ENCODE measurements at regions not wholly inside any gene's neighbourhood (a gene's known extent, or its start where the extent isn't known, plus 50 kb on each side); places are given as distances from the start of the nearest gene placed in this dataset.

- no peak for TF ChIP-seq EP300 (IDR thresholded peaks at IDR 0.05)
- TF ChIP-seq CTCF (IDR thresholded peaks at IDR 0.05), result no peak
- TF ChIP-seq POLR2AphosphoS5 (IDR thresholded peaks at IDR 0.05), result no peak
- no peak for TF ChIP-seq POLR2A (IDR thresholded peaks at IDR 0.05)
- intact Hi-C loops (cut with DNase I), result no loop called here
- Histone ChIP-seq H3K27ac (no peak overlapping the region), H3K4me1 (peaks cover 0 to 10% (median 6%) of the 10 kb centered on the region in 4 donors), H3K36me3 (no peaks in the 10 kb centered on the region), H3K9me3 (no peaks in the 10 kb centered on the region), H3K4me3 (no peak overlapping the region), H3K27me3 (no peaks in the 10 kb centered on the region)
- DNase-seq, result no peak
- WGBS, 2 donors, result 66 to 80% methylated on average over 2 of the region's 2 CpGs
Measured at GRCh38 chr2:40642726-40643125, 190.8 kb upstream of the SLC8A1 start.

- TF ChIP-seq POLR2A (IDR thresholded peaks at IDR 0.05) (no peak), POLR2AphosphoS5 (IDR thresholded peaks at IDR 0.05) (no peak), EP300 (IDR thresholded peaks at IDR 0.05) (no peak), CTCF (IDR thresholded peaks at IDR 0.05) (no peak)
- peaks cover 0 to 10% (median 6%) of the 10 kb centered on the region in 4 donors for H3K4me1 ChIP-seq
- H3K36me3 ChIP-seq, result no peaks in the 10 kb centered on the region
- WGBS, 2 donors, result 88 to 96% methylated on average over 2 of the region's 2 CpGs
- no peaks in the 10 kb centered on the region for H3K27me3 ChIP-seq
- intact Hi-C loops (cut with DNase I), result no loop called here
- no peak overlapping the region for H3K27ac ChIP-seq
- no peak for DNase-seq
- H3K9me3 ChIP-seq, result no peaks in the 10 kb centered on the region
- no peak overlapping the region for H3K4me3 ChIP-seq
Measured at GRCh38 chr2:40646642-40647041, 194.8 kb upstream of the SLC8A1 start.

DNA sequence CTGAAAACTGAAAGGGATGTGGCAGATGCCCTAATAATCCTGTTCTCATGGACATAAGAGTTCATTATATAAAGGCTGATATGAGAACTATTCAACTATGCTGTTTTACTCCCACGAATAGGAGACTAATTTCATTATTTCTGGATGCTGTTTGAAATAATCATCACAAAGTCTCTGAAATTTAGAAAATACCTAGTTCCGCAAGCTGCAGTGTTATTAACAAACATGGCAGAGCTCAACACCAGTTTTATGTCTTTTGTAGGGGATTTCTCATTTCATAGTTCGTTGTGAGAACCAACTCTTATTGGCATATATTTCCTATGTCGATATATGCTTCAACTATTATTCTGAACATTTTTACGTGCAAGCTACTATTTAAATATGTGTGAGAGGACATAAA lies 200.3 kb upstream of the SLC8A1 start:
- H3K27me3 ChIP-seq, result no peaks in the 10 kb centered on the region
- 76 to 91% methylated on average over 5 of the region's 5 CpGs for WGBS, 2 donors
- H3K9me3 ChIP-seq, result no peaks in the 10 kb centered on the region
- no peaks in the 10 kb centered on the region for H3K4me1 ChIP-seq
- no peaks in the 10 kb centered on the region for H3K36me3 ChIP-seq
- DNase-seq, result no peak
- H3K4me3 ChIP-seq, result no peak overlapping the region
- TF ChIP-seq POLR2AphosphoS5 (IDR thresholded peaks at IDR 0.05), result no peak
- TF ChIP-seq EP300 (IDR thresholded peaks at IDR 0.05), result no peak
- TF ChIP-seq CTCF (IDR thresholded peaks at IDR 0.05), result no peak
- TF ChIP-seq POLR2A (IDR thresholded peaks at IDR 0.05), result no peak
- no peak overlapping the region for H3K27ac ChIP-seq
- intact Hi-C loops (cut with DNase I), result no loop called here

DNA sequence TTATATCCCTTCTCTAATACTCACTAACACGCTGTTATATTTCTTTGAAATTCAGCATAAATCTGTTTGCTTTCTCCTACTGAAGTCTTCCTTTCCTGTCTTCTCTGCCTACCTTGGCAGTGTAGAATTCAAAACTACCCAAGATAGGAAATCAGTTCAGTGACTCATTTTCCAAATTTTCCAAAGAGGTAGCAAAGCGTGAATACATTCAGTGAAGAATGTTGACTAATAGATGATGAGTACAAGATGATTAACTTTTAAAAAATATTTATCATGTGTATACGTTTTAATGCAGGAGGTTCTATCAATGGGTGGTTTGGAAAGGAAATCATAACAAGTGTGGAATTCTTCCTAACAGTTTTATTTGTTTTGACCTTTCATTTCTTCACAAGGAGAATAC lies 201.9 kb upstream of the SLC8A1 start:
- H3K4me1 ChIP-seq, result no peaks in the 10 kb centered on the region
- TF ChIP-seq CTCF (IDR thresholded peaks at IDR 0.05) (no peak), POLR2A (IDR thresholded peaks at IDR 0.05) (no peak), POLR2AphosphoS5 (IDR thresholded peaks at IDR 0.05) (no peak), EP300 (IDR thresholded peaks at IDR 0.05) (no peak)
- no peaks in the 10 kb centered on the region for H3K9me3 ChIP-seq
- no peak overlapping the region for H3K4me3 ChIP-seq
- no peaks in the 10 kb centered on the region for H3K27me3 ChIP-seq
- intact Hi-C loops (cut with DNase I), result no loop called here
- 79 to 82% methylated on average over 3 of the region's 3 CpGs for WGBS, 2 donors
- no peaks in the 10 kb centered on the region for H3K36me3 ChIP-seq
- no peak for DNase-seq
- H3K27ac ChIP-seq, result no peak overlapping the region

DNA sequence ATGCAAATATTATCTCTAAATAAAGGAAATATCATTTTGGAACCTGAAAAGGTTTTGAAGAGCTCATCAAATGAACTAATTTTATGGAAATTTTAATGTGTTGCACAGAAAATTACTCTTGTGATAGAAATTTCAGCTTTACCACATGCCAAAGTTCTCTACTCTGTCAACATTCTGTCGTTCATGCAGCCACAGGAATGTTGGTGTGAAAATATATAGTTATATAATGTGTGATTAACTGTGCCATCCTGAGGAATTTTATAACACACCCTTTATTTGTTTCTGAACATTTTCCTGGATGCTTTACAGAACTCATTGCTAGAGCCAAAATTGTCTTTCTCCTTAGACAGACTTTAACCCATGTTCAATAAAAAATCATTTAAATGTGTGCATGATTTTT lies 202.5 kb upstream of the SLC8A1 start:
- Histone ChIP-seq H3K9me3 (no peaks in the 10 kb centered on the region), H3K36me3 (no peaks in the 10 kb centered on the region), H3K27me3 (no peaks in the 10 kb centered on the region), H3K27ac (no peak overlapping the region), H3K4me1 (no peaks in the 10 kb centered on the region), H3K4me3 (no peak overlapping the region)
- WGBS, 2 donors, result 2 to 47% methylated on average over 1 of the region's 1 CpG
- TF ChIP-seq POLR2A (IDR thresholded peaks at IDR 0.05), result no peak
- TF ChIP-seq EP300 (IDR thresholded peaks at IDR 0.05), result no peak
- no peak for TF ChIP-seq CTCF (IDR thresholded peaks at IDR 0.05)
- TF ChIP-seq POLR2AphosphoS5 (IDR thresholded peaks at IDR 0.05), result no peak
- DNase-seq, result no peak
- intact Hi-C loops (cut with DNase I), result no loop called here

Measured in sigmoid colon (tissue), 6 donors.